NCI-H1092 treated with DMSO at 0.1 percent for 48 hours (cell line): ENCODE measurements at regions not wholly inside any gene's neighbourhood (a gene's known extent, or its start where the extent isn't known, plus 50 kb on each side); places are given as distances from the start of the nearest gene placed in this dataset.

ENCODE experiments used
- DNase-seq: peaks from one replicate; lab custom pipeline; 2025; lab: John Stamatoyannopoulos, UW

DNA sequence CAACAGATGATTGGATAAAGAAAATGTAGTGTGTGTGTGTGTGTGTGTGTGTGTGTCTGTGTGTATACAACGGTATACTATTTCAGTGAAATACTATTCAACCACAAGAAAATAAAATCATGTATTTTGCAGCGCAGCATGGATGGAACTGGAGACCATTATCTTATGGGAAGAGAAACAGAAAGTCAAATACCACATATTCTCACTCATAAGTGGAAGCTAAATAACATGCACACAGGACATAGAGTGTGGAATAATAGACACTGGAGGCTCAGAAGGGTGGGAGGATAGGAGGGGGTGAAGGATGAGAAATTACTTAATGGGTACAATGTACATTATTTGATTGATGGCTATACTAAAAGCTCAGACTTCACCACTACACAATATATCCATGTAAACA is 609.1 kb upstream of the SLC39A10 start:
- DNase-seq: no peak

DNA sequence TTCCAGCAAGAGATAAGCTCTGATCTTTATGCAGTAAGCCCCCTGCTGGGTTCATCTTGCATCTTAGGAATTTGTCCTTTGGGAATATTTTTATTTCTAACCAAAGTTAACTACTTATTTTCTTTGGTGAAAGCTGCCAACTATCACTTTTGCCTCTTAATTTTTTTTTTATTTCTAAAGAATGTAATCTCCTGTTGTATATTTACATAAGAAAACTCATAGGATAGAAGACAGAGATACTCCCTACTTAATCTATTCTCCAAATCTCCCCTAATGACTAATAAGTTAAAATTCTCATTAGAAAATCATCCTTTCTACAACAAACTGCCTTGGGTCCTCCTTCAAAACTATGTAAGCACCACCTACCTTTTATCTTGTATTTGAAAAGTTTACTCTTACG is 612.2 kb upstream of the SLC39A10 start:
- no peak for DNase-seq

DNA sequence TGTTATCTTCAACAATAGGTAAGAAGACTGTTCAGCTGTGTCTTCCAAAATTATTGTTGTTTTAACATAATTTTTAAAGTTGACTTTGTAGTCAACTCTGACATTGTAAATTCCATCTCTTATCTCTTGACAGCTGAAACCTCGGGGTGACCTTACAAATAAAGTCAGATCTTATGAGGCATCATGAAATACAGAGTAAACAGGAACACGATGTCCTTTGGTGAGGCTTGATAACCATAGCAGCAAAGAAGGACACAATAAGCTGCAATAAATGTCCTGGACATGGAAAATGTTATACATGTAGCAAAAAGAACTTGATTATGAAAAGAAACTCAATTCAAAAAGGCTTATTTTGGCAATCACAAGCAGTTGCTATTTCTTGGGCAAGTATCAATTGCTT is 618.9 kb upstream of the SLC39A10 start:
- DNase-seq: no peak

DNA sequence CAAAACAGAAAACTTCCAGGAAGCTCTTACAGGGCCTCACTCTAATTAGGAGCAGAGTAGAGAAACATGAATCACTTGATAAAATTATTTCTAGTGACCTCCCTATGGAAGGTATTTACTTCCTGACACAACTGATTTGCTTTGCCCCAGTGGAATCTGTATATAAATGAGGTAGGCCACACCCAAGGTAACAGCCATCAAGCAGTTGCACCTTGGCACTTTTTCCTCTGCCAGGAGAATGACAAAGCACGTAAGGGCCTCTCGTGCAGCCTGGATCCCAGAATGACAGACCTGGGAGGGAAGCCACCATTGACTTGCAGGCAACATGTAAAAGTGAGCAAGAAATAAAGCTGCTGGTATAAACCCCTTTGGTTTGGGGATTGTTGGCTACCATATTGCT is 620.0 kb upstream of the SLC39A10 start:
- DNase-seq: no peak

DNA sequence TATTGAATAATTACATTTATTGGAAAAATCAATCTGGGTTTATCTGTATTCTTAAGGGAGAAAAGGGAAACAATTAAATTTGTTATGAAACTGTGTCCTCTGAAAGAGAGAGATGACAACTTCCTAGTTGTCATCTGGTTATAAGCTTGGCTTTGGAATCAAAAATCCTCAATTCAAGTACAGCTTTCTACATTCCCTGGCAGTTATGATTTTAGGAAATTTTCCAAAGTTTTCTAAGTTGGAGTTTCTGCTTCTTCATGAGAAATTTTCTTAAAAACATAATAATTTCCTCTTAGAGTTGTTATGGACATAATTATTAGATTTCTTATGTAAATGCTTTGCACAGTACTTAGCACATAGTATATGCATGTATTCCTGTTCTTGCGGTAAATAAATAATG is 625.6 kb upstream of the SLC39A10 start:
- no peak for DNase-seq

DNA sequence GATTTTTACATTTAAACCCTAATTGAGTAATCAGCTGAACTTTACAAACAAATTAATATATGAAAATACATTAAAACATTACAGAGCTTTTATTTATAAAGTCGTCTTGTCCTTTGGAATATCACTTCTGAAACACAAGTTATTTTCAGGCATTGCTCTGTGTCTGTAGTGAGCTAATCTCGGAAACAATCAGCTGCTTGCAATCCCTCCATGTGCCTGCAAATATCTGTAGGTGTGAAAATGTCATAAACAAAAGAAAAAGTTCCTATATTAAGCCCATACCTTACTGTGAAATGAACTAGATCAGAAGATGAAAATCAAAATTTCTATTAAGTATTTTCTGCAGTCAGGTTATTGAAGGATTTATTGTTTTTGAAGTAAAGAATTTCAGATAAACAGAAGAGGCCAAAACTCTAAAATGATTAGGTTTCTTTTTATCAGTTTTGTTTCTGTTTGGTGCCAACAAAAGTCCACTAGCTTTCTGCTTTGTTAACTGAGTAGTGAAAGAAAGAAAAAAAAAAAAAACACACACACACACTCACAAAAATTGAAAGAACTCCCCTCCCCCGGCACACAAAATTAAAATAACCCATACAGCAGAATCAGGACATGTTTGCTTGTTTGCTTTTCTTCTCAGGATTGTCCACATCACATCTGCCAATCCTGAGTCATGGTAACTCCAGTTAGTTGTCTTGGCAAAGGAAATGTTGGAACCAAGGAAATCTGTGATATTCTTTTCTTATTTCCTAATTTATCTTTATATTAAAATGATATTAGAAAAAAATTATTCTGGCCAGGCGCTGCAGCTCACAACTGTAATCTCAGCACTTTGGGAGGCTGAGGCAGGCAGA is 627.0 kb upstream of the SLC39A10 start:
- DNase-seq: no peak

DNA sequence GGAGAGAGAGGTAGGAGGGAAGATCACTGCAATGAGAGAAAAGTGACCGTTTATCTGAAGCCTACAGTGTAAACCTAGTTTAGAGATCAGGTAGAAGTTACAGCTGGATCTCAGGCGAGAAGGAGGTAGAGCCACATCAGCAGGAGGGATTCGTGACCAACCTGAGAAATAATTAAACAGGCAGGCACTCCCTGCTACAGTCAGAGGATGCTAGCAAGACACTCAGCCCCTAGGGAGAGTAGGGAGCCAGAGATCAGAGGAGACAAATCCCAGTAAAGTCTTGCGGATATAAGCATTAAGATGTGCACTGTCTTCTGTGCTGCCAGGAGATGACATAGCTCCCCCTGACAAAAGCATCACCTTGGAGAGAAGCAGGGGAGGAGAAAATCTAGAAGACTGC is 629.1 kb upstream of the SLC39A10 start:
- DNase-seq: no peak

DNA sequence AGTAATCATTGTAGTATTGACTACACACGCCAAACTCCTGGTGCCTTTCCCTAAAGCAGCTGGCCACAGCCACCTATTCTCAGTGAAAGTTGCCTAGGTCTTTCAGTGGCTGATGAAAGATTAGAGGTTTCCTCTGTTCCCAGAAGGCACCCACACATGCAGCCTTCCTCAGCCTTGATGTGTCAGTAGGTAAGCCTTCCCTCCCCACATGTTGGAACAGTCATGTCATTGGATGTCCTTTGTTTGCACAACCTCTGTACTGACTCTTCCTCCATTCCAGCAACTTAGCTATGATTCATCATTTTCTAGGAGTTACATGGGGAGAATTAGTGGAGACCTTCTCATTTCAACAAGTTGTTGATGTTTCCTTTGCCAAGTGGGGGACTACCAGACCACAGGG is 630.8 kb upstream of the SLC39A10 start:
- no peak for DNase-seq

DNA sequence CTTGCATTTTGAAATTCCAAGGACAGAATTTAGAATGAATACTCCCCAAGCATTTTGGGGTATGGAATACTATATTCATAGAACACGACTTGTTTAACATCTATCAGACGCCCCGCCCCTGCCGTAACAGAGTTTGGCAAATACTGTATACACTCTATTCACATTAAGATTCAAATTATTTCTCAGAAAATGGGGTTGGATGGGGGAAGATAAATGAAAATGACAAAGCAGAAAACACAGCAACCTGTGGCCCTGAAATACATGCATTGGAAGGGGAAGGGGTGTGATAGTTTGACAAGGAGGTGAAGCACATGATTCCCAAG is 634.6 kb upstream of the SLC39A10 start:
- DNase-seq: no peak

DNA sequence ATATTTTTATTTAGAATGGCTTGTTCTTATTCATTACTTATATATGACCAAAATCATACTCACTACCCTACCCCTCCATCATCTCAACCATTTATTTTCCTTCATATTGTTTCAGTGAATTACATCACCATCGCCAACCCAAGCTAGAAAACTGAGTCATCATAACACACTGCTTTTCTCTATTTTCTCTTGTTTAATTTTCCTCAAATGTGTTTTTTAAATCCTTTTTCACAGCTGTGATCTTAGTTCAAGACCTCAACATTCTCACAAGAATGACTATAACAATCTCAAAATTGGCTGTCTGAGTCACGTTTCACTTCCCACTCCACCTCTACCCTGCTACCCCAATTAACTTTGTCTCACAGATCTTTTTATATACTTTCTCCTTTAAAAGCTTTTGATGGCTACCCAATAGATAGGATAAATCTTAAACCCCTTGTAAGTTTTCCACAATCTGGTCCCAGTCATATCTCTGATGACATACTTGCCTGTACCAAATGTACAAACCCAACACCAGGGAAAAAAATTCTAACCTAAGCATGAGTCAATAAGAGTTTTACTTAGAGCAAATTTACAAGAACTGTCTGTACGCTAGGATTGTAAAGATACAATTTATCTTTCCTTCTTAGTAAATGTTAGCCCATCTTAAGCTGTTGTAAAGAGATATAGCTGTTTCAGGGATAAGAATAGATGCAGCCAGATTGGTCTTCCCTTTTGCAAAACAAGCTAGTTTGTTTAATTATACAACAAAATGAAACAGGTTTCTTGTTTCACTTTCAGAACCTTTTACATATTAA is 635.1 kb upstream of the SLC39A10 start:
- DNase-seq: no peak

DNA sequence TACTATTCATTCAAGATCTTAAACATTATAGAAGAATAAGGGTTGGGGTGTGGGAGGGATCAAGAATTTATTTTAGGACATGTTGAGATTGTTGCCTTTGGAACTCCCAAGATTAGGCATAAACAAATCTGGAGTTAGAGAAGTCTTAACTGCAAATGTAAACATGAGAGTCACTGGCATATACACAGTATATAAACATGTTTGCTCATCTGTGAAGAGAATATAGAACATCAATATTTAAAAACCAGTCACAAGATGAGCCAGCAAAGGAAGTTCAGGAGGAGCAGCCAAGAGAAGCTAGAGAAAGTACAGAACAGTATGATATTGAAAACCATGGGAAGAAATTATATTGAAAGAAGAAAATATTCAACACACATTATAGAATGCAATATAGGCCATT is 638.6 kb upstream of the SLC39A10 start:
- DNase-seq: no peak

DNA sequence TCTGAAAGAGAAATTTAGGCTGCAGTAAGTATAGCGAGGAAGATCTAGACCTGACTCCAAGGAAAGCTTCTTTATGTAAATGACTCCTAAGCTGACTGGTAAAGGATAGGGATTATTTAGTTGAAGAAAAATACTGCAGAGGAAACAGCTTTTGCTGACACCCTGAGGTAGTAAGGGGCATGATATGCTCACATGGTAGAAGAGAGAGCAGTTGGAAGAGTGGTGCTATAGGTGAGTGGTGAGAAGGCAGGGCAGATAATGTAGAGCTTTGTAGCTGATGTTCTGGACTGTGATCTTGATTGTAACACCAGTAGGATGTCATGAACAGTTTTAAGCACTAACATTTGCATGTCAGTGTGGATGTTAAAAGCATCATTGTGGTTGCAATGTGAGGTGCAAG is 639.1 kb upstream of the SLC39A10 start:
- DNase-seq: no peak

DNA sequence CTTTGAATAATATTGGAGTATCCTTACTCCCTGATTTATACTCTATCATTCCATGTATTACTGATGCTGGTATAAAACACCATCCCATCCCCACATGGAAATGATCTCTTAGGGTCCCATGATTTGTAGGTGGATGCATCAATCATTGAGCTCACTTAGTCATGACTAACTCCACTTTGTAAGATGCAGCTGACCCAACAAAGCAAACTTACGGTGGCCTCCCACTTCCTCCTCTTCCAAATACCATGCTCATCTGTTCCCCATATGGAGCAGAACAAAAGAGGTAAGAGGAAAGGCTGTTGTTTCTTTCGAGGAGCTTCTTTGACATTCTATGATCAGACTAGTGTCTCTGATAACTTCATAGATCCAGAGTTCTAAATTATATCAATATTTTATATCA is 640.2 kb upstream of the SLC39A10 start:
- DNase-seq: no peak

DNA sequence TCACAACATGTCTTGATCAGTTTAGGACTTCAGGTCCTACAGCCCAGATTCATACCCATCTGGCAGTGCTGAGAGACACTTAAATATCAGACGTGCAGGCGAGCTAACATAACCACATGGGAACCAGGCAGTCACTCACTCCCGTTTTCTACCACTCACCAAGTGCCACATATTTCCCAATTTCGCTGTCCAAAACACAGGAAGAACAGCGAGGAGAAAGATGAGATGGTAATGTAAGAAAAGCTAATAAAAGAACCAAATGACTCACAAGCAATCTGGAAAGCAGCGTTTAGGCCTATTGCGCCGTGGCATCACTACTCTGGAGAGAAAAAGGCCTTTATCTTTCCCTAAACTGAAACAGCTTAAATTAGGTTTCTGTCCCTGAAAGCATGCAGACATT is 647.8 kb upstream of the SLC39A10 start:
- DNase-seq: no peak

DNA sequence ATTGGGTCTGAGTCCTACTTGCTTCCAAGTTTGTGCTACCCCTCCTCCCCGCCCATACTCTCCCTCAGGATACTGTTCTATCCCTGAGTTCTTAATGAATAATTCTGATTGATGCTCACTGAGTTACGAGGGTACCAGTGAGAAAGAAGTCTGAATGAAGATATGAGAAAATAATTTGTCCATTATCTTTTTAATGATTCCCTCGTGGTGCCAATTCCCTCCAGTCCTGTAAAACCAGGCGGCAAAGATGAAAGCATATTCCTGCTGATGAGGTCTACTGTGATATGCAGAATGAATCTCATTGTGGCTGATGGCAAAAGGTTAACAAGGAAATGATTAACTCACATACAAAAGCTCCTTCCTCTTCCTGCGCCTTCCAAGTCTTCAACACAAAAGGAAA is 650.2 kb upstream of the SLC39A10 start:
- no peak for DNase-seq

DNA sequence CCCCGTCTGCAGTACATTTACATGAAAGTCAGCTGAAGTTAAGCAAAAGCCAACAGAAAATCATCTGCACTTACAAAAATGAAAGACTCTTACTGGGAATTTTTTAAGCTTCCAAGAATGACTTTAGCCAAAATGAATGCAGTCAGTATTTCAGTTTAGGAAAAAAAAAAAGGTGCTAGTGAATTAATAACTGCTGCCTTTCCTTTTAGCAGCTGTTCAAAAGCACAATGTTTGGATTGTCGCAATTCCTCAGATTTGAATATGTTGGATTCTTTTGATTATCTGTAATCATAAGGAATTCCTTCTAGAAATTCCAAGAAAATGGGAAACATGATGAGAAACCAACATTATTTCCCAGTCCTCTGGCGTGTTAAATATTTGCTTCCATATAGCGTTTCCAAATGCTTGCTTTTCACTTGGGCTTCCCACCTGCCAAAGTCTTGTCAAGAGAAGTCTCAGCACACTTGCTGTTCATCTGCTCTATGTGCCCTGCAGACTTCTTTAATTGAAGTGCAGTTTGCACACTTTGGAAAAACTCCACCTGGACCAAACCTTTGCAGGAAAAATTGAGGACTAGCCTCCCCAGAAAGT is 653.0 kb upstream of the SLC39A10 start:
- no peak for DNase-seq

DNA sequence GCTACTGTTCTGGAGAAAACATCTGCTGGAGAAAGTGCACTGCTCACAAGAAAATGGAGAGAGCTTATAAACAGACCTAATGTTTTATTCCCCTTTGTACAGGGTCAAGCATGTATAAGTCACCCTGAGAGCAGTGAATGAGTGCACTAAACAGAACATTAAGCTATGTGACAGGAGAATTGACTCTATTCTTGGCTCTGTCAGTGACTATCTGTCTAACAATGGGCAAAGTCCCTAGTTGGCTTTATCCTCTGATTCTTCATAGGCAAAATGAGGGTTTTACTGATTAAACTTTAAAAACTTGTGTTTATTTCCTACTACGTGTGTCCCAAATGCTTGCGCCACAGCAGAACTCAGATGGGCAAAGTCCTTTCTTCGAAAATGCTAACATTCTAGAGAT is 655.1 kb upstream of the SLC39A10 start:
- DNase-seq: no peak

DNA sequence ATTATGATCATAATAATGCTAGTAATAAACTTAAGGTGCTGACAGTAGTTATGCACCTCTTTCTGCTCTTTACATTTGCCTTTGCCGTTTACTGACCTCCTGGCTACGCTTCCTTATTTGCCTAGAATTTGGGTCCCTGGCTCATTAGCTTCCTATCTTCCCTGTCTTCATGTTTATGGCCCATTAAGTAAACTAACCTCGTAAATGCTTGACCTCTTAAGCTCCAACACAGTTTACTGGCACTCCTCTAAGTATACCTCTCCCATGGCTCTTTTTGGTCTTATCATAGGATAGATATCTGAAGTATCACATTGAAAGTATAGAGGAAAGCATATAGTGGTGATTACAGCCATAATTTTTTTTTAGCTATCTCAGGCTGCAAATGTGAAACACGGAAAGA is 657.3 kb upstream of the SLC39A10 start:
- DNase-seq: no peak

DNA sequence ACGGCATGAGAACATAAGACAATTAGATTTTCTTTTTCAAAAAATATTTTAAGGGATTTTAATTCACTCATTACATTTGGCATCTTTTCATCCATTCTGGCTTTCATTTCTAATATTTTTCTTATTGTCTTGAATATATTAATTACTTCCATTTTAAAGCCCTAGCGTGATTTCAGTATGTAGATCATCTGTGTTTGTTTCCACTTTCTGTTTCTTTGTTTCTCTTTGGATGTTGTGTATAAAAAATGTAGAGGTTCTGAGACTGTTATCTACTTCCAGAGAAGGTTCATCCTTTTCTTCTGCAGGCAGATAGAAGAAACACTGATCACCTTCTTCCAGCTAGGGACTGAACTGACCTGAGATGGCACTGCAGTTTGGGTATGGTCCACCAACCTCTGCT is 664.4 kb upstream of the SLC39A10 start:
- DNase-seq: no peak

DNA sequence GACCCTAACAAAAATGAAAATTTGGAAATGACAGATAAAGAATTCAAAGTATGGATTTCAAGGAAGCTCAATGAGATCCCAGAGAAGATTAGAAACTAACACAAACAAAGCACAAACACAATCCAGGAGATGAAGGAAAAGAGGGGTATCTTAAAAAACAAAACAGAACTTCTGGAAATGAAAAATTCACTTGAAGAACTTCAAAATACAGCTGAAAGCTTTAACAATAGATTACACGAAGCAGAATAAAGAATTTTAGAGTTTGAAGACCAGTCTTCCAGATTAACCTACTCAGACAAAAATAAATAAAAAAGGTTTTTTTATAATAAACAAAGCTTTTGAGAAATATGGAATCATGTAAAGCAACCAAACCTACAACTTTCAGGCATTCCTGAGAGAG is 671.8 kb upstream of the SLC39A10 start:
- DNase-seq: no peak

DNA sequence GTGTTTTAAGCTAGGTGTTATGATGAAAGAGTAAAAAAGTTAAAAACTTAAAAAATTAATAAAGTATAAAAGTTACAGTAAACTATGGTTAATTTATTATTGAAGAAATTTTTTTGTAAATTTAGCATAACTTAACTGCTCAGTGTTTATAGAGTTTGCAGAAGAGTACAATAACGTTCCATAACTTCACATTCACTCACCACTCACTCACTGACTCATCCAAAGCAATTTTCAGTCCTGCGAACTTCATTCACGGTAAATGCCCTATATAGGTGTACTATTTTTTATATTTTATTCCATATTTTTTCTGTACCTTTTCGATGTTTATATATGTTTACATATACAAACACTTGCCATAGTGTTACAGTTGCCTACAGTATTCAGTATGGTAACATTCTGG is 694.8 kb upstream of the SLC39A10 start:
- DNase-seq: no peak

DNA sequence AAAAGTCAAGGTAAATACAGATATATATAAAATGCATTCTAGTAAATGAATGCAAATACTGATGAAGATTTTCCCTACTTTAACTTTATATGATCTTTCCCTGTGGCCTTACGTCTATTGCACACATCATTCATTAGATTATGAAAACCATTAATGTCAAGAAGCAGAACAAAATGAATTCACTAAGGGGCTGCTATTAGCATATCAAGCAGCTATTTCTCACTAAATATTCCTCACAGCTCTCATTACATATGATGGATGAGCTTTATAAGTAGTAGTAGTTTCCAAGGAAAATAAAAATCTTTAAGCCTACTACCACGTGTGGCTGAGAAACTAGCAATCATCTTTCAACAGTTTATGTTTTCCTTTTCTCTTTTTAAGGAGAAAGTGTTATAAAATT is 702.8 kb upstream of the SLC39A10 start:
- DNase-seq: no peak

DNA sequence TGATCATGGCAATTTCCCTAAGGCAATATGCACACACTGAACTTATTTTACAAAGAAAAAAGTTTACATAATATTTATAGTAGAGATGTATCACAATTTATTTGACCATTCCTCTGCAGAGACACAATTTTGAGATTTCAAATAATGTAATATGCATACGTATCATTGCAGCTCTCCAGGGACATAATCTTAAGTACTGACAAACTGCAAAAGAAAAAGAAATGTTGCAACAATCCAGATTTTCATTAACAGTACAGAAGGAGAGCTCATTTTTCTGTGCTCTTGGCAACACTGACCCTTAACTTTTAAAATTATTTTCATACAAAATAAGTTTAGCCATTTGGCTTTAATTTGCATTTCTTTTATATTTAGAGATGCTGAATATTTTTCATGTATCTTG is 710.2 kb upstream of the SLC39A10 start:
- DNase-seq: no peak
